GM12878 (cell line): ENCODE measurements at regions not wholly inside any gene's neighbourhood (a gene's known extent, or its start where the extent isn't known, plus 50 kb on each side); places are given as distances from the start of the nearest gene placed in this dataset.

Source experiments
- ATAC-seq: fragments of 200-7000 bp; cut with Tn5 transposase; 3 replicates; pipeline ENCODE4 v1.9.1; 2020; ENCODE audit warnings: mild to moderate bottlenecking, moderate library complexity
- BruUV-seq: library from RNA; stranded (reverse); fragments of 400-500 nt; replicated peaks from 2 replicates; lab custom pipeline; 2021; lab: Mats Ljungman, UMichigan
- CTCF ChIA-PET: fragments of 300-600 bp; sonication (Branson Sonifier 250); formaldehyde crosslinking; extraction: SDS; loops from one replicate; lab custom pipeline; 2021; ENCODE audit warnings: inconsistent platforms; lab: Yijun Ruan, JAX
- POLR2A ChIA-PET: fragments of 350-600 bp; formaldehyde crosslinking; extraction: SDS; loops from one replicate; lab custom pipeline; 2021; ENCODE audit warnings: inconsistent platforms; lab: Charles Lee
- RAD21 ChIA-PET: fragments of 300-600 bp; sonication (Branson Sonifier 250); formaldehyde crosslinking; loops from one replicate; lab custom pipeline; 2023; ENCODE audit warnings: antibody characterized with exemption; ENCODE audit not compliant: unreplicated experiment; lab: Charles Lee
- SMC1A ChIA-PET: fragments of 300-600 bp; sonication (Branson Sonifier 250); formaldehyde crosslinking; loops from one replicate; lab custom pipeline; 2023; ENCODE audit not compliant: unreplicated experiment, uncharacterized antibody; lab: Charles Lee
- DNase-seq: peaks from one replicate; pipeline ENCODE4 v3.0.0-alpha.2; 2011; ENCODE audit warnings: low read depth, low spot score
- FAIRE-seq: peaks from 3 replicates; lab custom pipeline; 2011; peaks lifted over from hg19 to GRCh38; lab: Jason Lieb, UNC
- H2AFZ ChIP-seq: 2 replicates; pipeline ENCODE4 v1.6.0; 2011; ENCODE audit warnings: low read depth, low read length, control low read depth; ENCODE audit not compliant: control insufficient read depth
- H3K27ac ChIP-seq: 2 replicates; pipeline ENCODE4 v1.5.1; 2011; ENCODE audit warnings: control low read depth; ENCODE audit not compliant: control insufficient read depth, insufficient read depth
- H3K27me3 ChIP-seq, 2 experiments: replicated peaks in 1 of 2; 2 replicates each; pipeline versions ENCODE4 v1.6.0 to v1.6.1; 2011; ENCODE audit warnings: low read length in 1 of 2; ENCODE audit not compliant: control insufficient read depth in 2 of 2, insufficient read depth in 2 of 2
- H3K36me3 ChIP-seq, 2 experiments: 2 replicates each; pipeline ENCODE4 v1.5.1; 2011; ENCODE audit warnings: low read length in 1 of 2; ENCODE audit not compliant: control insufficient read depth in 2 of 2, insufficient read depth in 2 of 2
- H3K4me1 ChIP-seq: 2 replicates; pipeline ENCODE4 v1.6.1; 2011; ENCODE audit warnings: mild to moderate bottlenecking, low read length, moderate library complexity, mixed read lengths; ENCODE audit not compliant: control insufficient read depth, insufficient read depth
- H3K4me2 ChIP-seq: 2 replicates; pipeline ENCODE4 v1.6.0; 2011; ENCODE audit warnings: control low read depth; ENCODE audit not compliant: control insufficient read depth, insufficient read depth
- H3K4me3 ChIP-seq: fragments of 200-600 bp; sonication (generic); 2 replicates; pipeline ENCODE4 v1.5.1; 2016
- H3K79me2 ChIP-seq: 2 replicates; pipeline ENCODE4 v1.6.0; 2011; ENCODE audit warnings: low read length; ENCODE audit not compliant: control insufficient read depth, insufficient read depth
- H3K9ac ChIP-seq: 2 replicates; pipeline ENCODE4 v1.8.0; 2011; ENCODE audit warnings: low read length, control low read depth, mixed read lengths; ENCODE audit not compliant: control insufficient read depth, insufficient read depth
- H3K9me3 ChIP-seq: replicated peaks from 3 replicates; pipeline ENCODE4 v1.5.1; 2011; ENCODE audit warnings: mild to moderate bottlenecking, low read length; ENCODE audit not compliant: control insufficient read depth, insufficient read depth
- H4K20me1 ChIP-seq: 2 replicates; pipeline ENCODE4 v1.6.0; 2011; ENCODE audit not compliant: control insufficient read depth, insufficient read depth
- CHD1 ChIP-seq: IDR thresholded peaks from 2 replicates; pipeline ENCODE4 v1.6.1; 2012; ENCODE audit warnings: low read depth, low read length, improper control_type of control experiment
- WGBS: methylation state at CpG from one replicate; pipeline ENCODE4 v1.1.6; 2016; ENCODE audit warnings: low lambda C conversion rate; ENCODE audit not compliant: insufficient replicate concordance, insufficient coverage; ENCODE audit errors: missing lambda C conversion rate; 5-methylcytosine and 5-hydroxymethylcytosine counted together
- in situ Hi-C: fragments of 300-500 bp; cut with MboI; formaldehyde crosslinking; loops from 9 replicates; pipeline ENCODE4 v1.14.3; 2018; ENCODE audit warnings: mixed read lengths
- intact Hi-C: fragments of 100-400 bp; cut with micrococcal nuclease; formaldehyde crosslinking; loops from one replicate; pipeline ENCODE4 v1.14.2; 2022; ENCODE audit not compliant: unreplicated experiment
- TF ChIP-seq, protein P1 (sequence below): fragments of 450-650 bp; IDR thresholded peaks from 2 replicates; pipeline ENCODE4 v1.6.1; 2017; ENCODE audit warnings: mild to moderate bottlenecking, low read depth, inconsistent platforms; ENCODE audit not compliant: poor library complexity, severe bottlenecking
- TF ChIP-seq, protein P2 (sequence below): IDR thresholded peaks from 2 replicates; pipeline ENCODE4 v1.6.1; 2012; ENCODE audit warnings: mild to moderate bottlenecking, low read depth, low read length
- TF ChIP-seq, protein P3 (sequence below): fragments of 450-650 bp; IDR thresholded peaks from 2 replicates; pipeline ENCODE4 v1.6.1; 2018; ENCODE audit warnings: mild to moderate bottlenecking, low read depth, moderate library complexity; ENCODE audit not compliant: partially characterized antibody

DNA sequence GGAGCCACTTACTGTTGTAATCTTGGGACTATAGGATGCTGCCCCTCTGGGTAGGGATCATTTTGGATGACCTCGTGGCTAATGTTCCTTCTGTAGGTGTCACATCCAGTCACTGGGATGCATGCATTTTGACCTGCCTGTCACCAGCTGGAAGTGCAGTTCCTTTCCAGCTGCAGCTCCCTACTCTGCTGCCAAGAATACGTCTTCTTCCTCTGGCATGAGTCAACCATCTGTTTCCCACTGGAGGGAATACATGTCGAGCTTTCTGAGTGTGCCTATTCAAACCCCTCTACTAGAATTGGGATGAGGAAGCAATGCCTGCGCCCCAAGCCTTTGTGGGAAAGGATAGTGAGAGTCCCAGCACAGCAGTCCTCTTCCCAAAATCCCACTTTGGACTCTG lies 415.5 kb upstream of the ADAMTS5 start:
- TF ChIP-seq, protein P1, sequence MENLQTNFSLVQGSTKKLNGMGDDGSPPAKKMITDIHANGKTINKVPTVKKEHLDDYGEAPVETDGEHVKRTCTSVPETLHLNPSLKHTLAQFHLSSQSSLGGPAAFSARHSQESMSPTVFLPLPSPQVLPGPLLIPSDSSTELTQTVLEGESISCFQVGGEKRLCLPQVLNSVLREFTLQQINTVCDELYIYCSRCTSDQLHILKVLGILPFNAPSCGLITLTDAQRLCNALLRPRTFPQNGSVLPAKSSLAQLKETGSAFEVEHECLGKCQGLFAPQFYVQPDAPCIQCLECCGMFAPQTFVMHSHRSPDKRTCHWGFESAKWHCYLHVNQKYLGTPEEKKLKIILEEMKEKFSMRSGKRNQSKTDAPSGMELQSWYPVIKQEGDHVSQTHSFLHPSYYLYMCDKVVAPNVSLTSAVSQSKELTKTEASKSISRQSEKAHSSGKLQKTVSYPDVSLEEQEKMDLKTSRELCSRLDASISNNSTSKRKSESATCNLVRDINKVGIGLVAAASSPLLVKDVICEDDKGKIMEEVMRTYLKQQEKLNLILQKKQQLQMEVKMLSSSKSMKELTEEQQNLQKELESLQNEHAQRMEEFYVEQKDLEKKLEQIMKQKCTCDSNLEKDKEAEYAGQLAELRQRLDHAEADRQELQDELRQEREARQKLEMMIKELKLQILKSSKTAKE = no peak
- TF ChIP-seq, protein P2, sequence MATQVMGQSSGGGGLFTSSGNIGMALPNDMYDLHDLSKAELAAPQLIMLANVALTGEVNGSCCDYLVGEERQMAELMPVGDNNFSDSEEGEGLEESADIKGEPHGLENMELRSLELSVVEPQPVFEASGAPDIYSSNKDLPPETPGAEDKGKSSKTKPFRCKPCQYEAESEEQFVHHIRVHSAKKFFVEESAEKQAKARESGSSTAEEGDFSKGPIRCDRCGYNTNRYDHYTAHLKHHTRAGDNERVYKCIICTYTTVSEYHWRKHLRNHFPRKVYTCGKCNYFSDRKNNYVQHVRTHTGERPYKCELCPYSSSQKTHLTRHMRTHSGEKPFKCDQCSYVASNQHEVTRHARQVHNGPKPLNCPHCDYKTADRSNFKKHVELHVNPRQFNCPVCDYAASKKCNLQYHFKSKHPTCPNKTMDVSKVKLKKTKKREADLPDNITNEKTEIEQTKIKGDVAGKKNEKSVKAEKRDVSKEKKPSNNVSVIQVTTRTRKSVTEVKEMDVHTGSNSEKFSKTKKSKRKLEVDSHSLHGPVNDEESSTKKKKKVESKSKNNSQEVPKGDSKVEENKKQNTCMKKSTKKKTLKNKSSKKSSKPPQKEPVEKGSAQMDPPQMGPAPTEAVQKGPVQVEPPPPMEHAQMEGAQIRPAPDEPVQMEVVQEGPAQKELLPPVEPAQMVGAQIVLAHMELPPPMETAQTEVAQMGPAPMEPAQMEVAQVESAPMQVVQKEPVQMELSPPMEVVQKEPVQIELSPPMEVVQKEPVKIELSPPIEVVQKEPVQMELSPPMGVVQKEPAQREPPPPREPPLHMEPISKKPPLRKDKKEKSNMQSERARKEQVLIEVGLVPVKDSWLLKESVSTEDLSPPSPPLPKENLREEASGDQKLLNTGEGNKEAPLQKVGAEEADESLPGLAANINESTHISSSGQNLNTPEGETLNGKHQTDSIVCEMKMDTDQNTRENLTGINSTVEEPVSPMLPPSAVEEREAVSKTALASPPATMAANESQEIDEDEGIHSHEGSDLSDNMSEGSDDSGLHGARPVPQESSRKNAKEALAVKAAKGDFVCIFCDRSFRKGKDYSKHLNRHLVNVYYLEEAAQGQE = no peak
- TF ChIP-seq, protein P3, sequence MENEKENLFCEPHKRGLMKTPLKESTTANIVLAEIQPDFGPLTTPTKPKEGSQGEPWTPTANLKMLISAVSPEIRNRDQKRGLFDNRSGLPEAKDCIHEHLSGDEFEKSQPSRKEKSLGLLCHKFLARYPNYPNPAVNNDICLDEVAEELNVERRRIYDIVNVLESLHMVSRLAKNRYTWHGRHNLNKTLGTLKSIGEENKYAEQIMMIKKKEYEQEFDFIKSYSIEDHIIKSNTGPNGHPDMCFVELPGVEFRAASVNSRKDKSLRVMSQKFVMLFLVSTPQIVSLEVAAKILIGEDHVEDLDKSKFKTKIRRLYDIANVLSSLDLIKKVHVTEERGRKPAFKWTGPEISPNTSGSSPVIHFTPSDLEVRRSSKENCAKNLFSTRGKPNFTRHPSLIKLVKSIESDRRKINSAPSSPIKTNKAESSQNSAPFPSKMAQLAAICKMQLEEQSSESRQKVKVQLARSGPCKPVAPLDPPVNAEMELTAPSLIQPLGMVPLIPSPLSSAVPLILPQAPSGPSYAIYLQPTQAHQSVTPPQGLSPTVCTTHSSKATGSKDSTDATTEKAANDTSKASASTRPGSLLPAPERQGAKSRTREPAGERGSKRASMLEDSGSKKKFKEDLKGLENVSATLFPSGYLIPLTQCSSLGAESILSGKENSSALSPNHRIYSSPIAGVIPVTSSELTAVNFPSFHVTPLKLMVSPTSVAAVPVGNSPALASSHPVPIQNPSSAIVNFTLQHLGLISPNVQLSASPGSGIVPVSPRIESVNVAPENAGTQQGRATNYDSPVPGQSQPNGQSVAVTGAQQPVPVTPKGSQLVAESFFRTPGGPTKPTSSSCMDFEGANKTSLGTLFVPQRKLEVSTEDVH = no peak
- TF ChIP-seq CHD1 = no peak
- H3K27me3 ChIP-seq = no peaks in the 10 kb centered on the region
- CTCF ChIA-PET = no interaction called here
- POLR2A ChIA-PET = no interaction called here
- no peaks in the 10 kb centered on the region for H3K36me3 ChIP-seq
- in situ Hi-C loops (no loop called here), intact Hi-C loops (no loop called here)
- RAD21 ChIA-PET = no interaction called here
- FAIRE-seq (no peak), ATAC-seq (no peak), DNase-seq (no peak)
- H3K4me1 ChIP-seq = no peaks in the 10 kb centered on the region
- no peaks in the 10 kb centered on the region for H3K79me2 ChIP-seq
- SMC1A ChIA-PET = no interaction called here
- no peak overlapping the region for H3K4me2 ChIP-seq
- H3K4me3 ChIP-seq = no peak overlapping the region
- no peak overlapping the region for H2AFZ ChIP-seq
- H4K20me1 ChIP-seq = no peaks in the 10 kb centered on the region
- no TSS peak for BruUV-seq
- 3% methylated on average over 4 of the region's 4 CpGs for WGBS
- H3K9me3 ChIP-seq = no peaks in the 10 kb centered on the region
- no peak overlapping the region for H3K9ac ChIP-seq
- H3K27ac ChIP-seq = no peak overlapping the region
